ENCODE measurements at regions not wholly inside any gene's neighbourhood (a gene's known extent, or its start where the extent isn't known, plus 50 kb on each side); places are given as distances from the start of the nearest gene placed in this dataset.

DNA sequence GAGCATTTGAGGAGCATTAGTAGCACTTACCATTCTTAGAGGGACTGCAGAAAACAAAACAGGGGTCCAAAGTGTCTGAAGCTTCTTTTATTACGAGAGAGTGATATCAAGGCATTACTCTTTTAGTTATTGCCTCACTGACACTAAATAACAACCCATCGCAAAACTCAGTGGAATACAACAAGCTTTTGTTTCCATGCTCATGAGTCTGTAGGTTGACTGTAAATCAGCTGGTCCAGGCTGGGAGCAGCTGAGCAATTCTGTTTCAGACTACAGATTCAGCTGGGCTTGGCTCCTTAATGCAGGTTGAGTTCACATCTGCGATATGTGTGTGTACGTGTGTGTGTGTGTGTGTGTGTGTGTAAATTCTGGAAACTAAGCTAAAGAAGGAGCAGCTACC lies 501.8 kb upstream of the PKDCC start:
- DNase-seq (ENCODE audit: low read depth) = no peak
- Histone ChIP-seq H3K79me2 (ENCODE audit: insufficient read depth, low read length) (no peaks in the 10 kb centered on the region), H3K36me3 (ENCODE audit: insufficient read depth, low read length) (no peaks in the 10 kb centered on the region), H3K27me3 (ENCODE audit: insufficient read depth, low read length) (no peaks in the 10 kb centered on the region), H3K4me1 (ENCODE audit: insufficient read depth, low read length) (no peaks in the 10 kb centered on the region), H3K4me3 (ENCODE audit: insufficient read depth, low read depth, low read length) (no peak overlapping the region), H3K27ac (ENCODE audit: low read depth, low read length) (no peak overlapping the region), H3K4me2 (ENCODE audit: low read length) (no peak overlapping the region), H4K20me1 (ENCODE audit: insufficient read depth, low read length) (no peaks in the 10 kb centered on the region), H2AFZ (ENCODE audit: low read depth, low read length) (no peak overlapping the region), H3K9me3 (ENCODE audit: insufficient read depth, low read depth, low read length) (no peaks in the 10 kb centered on the region), H3K9ac (ENCODE audit: low read length) (no peak overlapping the region)
- Mint-ChIP-seq H3K4me1 (ENCODE audit: low read depth, unreplicated experiment) (peaks cover 3% of the 10 kb centered on the region), H3K4me3 (ENCODE audit: unreplicated experiment) (no peak overlapping the region), H3K36me3 (ENCODE audit: low read depth, unreplicated experiment) (no peaks in the 10 kb centered on the region), H3K9me3 (ENCODE audit: unreplicated experiment) (no peaks in the 10 kb centered on the region), H3K27me3 (ENCODE audit: low read depth, unreplicated experiment) (no peaks in the 10 kb centered on the region), H3K27ac (ENCODE audit: unreplicated experiment) (no peak overlapping the region)
- no peak for TF ChIP-seq CTCF (IDR thresholded peaks at IDR 0.05; ENCODE audit: insufficient read depth, low read depth, low read length)
- no peak for TF ChIP-seq EZH2 (IDR thresholded peaks at IDR 0.05; ENCODE audit: insufficient read depth, low read length)
- FAIRE-seq = no peak

DNA sequence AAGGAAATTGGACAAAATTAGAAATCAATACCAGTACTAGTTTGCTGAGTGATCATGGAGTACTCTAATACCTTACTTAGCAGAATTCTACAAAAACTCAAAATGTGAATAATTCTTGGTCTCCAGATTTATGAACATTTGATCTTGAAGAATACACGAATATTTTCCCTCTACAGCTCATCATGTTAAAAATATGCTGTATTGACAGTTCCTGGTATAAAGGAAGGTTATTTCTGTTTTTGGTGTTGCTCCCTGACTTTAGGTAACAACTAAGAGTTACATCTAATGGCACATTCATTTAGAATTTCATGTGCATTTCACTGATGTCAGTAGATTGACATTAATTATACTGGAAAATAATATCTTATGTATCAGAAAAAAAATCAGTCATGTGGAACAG lies 479.2 kb upstream of the PKDCC start:
- Histone ChIP-seq H3K9me3 (ENCODE audit: insufficient read depth, low read depth, low read length) (no peaks in the 10 kb centered on the region), H4K20me1 (ENCODE audit: insufficient read depth, low read length) (no peaks in the 10 kb centered on the region), H3K4me2 (ENCODE audit: low read length) (no peak overlapping the region), H3K9ac (ENCODE audit: low read length) (no peak overlapping the region), H2AFZ (ENCODE audit: low read depth, low read length) (no peak overlapping the region), H3K27me3 (ENCODE audit: insufficient read depth, low read length) (no peaks in the 10 kb centered on the region), H3K4me3 (ENCODE audit: insufficient read depth, low read depth, low read length) (no peak overlapping the region), H3K27ac (ENCODE audit: low read depth, low read length) (no peak overlapping the region), H3K79me2 (ENCODE audit: insufficient read depth, low read length) (no peaks in the 10 kb centered on the region), H3K4me1 (ENCODE audit: insufficient read depth, low read length) (no peaks in the 10 kb centered on the region), H3K36me3 (ENCODE audit: insufficient read depth, low read length) (no peaks in the 10 kb centered on the region)
- no peak for FAIRE-seq
- H3K27ac Mint-ChIP-seq (ENCODE audit: unreplicated experiment) = no peak overlapping the region
- H3K36me3 Mint-ChIP-seq (ENCODE audit: low read depth, unreplicated experiment) = no peaks in the 10 kb centered on the region
- no peaks in the 10 kb centered on the region for H3K4me1 Mint-ChIP-seq (ENCODE audit: low read depth, unreplicated experiment)
- TF ChIP-seq CTCF (IDR thresholded peaks at IDR 0.05; ENCODE audit: insufficient read depth, low read depth, low read length) (no peak), EZH2 (IDR thresholded peaks at IDR 0.05; ENCODE audit: insufficient read depth, low read length) (no peak)
- no peak overlapping the region for H3K4me3 Mint-ChIP-seq (ENCODE audit: unreplicated experiment)
- no peaks in the 10 kb centered on the region for H3K9me3 Mint-ChIP-seq (ENCODE audit: unreplicated experiment)
- no peak for DNase-seq (ENCODE audit: low read depth)
- H3K27me3 Mint-ChIP-seq (ENCODE audit: low read depth, unreplicated experiment) = no peaks in the 10 kb centered on the region

- no peaks in the 10 kb centered on the region for H3K9me3 Mint-ChIP-seq (ENCODE audit: unreplicated experiment)
- DNase-seq (ENCODE audit: low read depth) (no peak), FAIRE-seq (no peak)
- Histone ChIP-seq H2AFZ (ENCODE audit: low read depth, low read length) (no peak overlapping the region), H3K27me3 (ENCODE audit: insufficient read depth, low read length) (no peaks in the 10 kb centered on the region), H3K79me2 (ENCODE audit: insufficient read depth, low read length) (no peaks in the 10 kb centered on the region), H3K4me3 (ENCODE audit: insufficient read depth, low read depth, low read length) (no peak overlapping the region), H3K4me1 (ENCODE audit: insufficient read depth, low read length) (no peaks in the 10 kb centered on the region), H3K4me2 (ENCODE audit: low read length) (no peak overlapping the region), H3K9ac (ENCODE audit: low read length) (no peak overlapping the region), H3K36me3 (ENCODE audit: insufficient read depth, low read length) (no peaks in the 10 kb centered on the region), H3K27ac (ENCODE audit: low read depth, low read length) (no peak overlapping the region), H3K9me3 (ENCODE audit: insufficient read depth, low read depth, low read length) (no peaks in the 10 kb centered on the region), H4K20me1 (ENCODE audit: insufficient read depth, low read length) (no peaks in the 10 kb centered on the region)
- no peaks in the 10 kb centered on the region for H3K36me3 Mint-ChIP-seq (ENCODE audit: low read depth, unreplicated experiment)
- no peaks in the 10 kb centered on the region for H3K27me3 Mint-ChIP-seq (ENCODE audit: low read depth, unreplicated experiment)
- H3K4me1 Mint-ChIP-seq (ENCODE audit: low read depth, unreplicated experiment) = no peaks in the 10 kb centered on the region
- H3K27ac Mint-ChIP-seq (ENCODE audit: unreplicated experiment) = no peak overlapping the region
- TF ChIP-seq CTCF (IDR thresholded peaks at IDR 0.05; ENCODE audit: insufficient read depth, low read depth, low read length) = no peak
- H3K4me3 Mint-ChIP-seq (ENCODE audit: unreplicated experiment) = no peak overlapping the region
Measured at GRCh38 chr2:41572154-41572553, 475.7 kb upstream of the PKDCC start.

All from astrocyte (in vitro differentiated cells and primary cell).